Adrenal gland (tissue), 5 donors: ENCODE measurements at regions not wholly inside any gene's neighbourhood (a gene's known extent, or its start where the extent isn't known, plus 50 kb on each side); places are given as distances from the start of the nearest gene placed in this dataset.

Experiments used
- CTCF ChIP-seq, 6 experiments: fragments of 450-650 bp in 4 of 6; fragments of 200-600 bp in 2 of 6; sonication (generic) in 1 of 6; IDR thresholded peaks; 1 replicate in 5 of 6; 2 replicates in 1 of 6; pipeline versions ENCODE4 v1.5.1 to v1.8.0; 2016 to 2021; ENCODE audit warnings: antibody characterized with exemption in 6 of 6, mild to moderate bottlenecking in 2 of 6, moderate library complexity in 1 of 6
- POLR2A ChIP-seq, 2 donors: fragments of 450-650 bp; IDR thresholded peaks; one replicate each; pipeline ENCODE4 v1.6.1; 2017; ENCODE audit warnings: antibody characterized with exemption in 2 of 2, mild to moderate bottlenecking in 2 of 2, moderate library complexity in 1 of 2
- donor health status: DM: no; HTN: no; CAD: no.

GRCh38 chr13:89455741-89456140, 1784.6 kb downstream of the SLITRK5 start:
- TF ChIP-seq CTCF (IDR thresholded peaks at IDR 0.05), result no peak
- TF ChIP-seq POLR2A (IDR thresholded peaks at IDR 0.05), result no peak
